Renal pelvis (tissue), 1 donor: ENCODE measurements at regions not wholly inside any gene's neighbourhood (a gene's known extent, or its start where the extent isn't known, plus 50 kb on each side); places are given as distances from the start of the nearest gene placed in this dataset.
"Not testable (repeated sequence)": the region's sequence is repeated elsewhere in the genome, so short reads cannot be mapped to it uniquely, and the experiment has no call there.

Experiments
- DNase-seq: peaks from one replicate; pipeline ENCODE4 v3.0.0-alpha.2; 2013

DNA sequence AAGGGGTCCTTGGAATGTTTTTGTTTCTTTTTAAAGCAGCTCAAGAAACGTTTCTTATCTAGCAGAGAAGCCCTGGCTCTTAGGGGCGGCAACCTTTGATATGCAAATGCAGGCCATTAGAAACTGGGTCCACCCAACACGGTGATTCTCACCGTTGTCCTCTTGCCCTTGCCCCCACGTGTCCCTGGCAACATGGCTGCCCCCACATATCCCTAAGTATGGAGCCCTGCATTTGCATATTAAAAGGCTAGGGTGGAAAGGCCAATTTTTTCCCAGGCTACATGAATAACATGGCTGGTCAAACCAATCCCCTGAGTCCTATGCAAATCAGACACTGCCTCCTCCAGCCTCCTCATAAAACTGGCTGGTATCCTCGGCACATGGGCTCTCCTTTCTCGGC lies 230.1 kb upstream of the SPOPL start:
- no peak for DNase-seq

DNA sequence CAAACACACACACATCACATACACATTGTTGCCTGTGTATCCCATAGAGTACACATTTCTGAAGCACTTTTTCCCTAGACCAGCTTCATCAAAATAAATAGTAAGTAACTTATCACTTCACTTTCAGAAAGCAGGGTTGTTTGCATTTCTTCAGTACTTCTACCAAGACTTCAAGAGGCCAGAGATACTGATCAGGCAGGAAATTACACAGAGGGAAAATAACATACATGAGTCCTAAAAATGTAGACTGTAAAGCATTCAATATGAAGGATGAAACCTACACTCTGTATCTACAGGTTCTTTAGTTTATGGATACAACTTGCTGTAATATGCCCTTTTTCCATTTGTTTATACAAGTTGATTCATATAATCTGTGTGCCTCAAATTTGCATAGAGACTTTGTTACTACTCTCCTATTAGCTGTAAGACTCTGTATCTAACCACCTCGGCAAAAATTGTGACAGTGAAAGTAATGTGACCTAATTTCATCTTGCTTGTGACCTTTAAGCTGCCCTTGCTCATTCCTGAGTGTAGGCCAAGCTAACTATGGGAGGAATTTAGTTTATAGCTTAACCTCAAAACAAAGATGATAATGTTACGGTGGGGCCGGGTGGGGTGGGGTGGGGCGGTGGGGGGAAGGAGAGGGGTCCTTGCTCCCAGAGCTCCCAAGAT lies 228.9 kb upstream of the SPOPL start:
- no peak for DNase-seq

DNA sequence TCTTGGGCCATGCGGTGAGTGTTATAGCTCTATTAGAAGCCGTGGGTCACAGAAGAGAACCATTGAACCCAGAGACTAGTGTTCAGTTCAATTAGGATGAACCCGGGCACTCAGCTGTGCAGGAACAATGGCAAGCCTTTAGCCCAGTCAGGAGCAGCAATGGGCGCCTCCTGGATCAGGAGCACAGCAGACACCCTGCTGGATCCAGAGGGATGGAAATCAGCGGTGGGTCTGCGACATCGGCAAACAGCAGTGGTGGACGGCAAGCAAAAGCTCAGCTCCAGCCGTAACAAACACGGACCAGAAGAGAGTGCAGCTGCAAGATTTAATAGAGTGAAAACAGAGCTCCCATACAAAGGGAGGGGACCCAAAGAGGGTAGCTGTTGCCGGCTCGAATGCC lies 228.3 kb upstream of the SPOPL start:
- not testable (repeated sequence) for DNase-seq

DNA sequence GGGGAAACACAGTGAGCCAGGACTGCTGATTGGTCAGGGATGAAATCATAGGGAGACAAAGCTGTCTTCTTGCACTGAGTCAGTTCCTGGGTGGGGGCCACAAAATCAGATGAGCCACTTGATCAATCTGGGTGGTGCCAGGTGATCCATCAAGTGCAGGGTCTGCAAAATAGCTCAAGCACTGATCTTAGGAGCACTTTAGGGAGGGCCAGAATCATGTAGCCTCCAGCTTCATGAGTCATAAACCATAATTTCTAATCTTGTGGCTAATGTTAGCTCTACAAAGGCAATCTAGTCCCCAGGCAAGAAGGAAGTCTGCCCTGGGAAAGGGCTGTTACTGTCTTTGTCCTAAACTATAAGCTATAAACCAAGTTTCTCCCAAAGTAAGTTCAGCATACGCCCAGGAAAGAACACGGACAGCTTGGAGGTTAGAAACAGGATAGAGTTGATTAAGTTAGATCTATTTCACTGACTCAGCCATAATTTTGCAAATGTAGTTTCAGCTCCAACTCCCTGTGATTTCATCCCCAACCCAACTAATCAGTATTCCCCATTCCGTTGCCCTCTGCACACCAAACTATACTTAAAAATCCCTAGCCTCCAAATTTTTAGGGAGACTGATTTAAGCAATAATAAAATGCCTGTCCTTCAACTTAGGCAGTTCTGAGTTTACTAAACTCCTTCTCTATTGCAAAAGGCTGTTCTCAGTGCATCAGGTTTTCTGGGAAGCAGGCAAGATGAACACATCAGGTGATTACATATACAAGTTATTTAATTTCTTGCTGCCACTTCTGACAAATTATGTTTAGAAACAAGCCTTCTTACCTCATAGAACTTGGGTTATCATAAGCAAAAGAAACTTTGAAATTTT lies 226.9 kb upstream of the SPOPL start:
- no peak for DNase-seq

DNA sequence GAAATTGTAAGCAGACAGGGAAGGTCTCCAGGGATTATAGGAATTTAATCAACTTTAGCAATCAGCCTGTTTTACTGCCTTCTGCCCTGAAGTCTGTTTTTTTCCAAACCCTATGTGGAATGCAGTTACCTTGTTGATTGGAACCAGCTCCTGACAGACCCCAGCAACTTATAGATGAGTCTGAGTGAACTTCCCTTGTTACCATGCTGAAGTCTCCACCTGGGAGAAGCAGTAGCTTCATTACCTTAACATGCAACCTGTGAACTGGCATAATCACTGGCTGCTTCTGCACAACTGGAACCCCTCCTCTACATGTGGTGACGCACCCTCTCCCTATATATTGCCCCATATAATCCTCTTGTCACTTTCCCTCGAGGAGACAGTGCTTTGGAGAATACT lies 226.3 kb upstream of the SPOPL start:
- no peak for DNase-seq

DNA sequence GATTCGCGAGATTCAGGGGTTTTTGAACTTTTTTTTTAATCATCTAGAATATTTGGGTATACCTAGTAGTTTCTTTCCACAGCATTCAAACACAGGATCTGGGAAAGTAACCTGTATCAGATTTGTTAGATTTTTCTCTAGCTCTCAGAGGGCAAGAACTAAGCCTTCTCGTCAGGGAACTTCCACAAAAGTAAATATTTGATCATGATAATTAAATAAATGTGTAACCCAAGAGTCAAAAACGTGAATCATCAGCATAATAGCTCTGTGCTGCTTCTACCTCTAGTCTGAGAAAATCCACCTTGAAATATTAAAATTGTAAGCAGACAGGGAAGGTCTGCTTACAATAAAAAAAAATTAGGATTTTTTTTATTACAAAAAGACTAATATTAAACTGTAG lies 225.7 kb upstream of the SPOPL start:
- no peak for DNase-seq

DNA sequence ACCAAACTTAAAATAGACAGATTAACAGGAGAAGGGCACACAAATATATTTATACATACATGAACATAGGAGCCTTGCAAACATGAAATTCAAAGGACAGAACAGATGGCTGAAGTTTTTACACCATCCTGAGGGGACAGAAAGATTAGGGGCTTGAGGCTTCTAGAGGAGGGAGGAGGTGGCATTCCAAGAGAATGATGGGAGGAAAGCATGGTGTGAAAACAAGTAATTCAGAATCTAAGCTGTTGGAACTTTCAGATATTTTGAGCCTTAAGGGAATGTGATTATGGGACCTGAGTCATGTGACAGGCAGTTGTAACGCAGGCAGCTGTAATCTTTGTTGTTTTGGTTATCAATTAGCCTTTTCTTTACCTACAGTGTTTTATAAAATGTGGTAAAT lies 225.2 kb upstream of the SPOPL start:
- DNase-seq = no peak

DNA sequence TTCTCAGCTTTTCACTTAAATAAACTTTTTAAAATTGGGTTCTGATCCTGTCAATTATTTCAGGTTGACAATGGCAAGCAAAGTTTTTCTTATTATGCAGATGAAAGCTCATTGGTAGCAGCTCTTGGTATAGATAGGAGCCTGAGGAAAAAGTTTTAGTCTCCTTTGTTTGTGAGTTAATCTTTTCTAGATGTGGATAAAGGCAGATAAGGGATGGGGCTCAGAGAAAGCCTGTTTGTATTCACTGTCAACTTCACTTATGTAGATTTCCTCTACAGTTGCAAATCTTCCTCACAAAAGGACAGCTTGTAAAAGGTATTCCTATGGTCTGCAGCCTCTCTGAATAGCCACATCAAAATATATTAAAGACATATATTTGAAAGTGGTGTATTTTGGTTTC lies 224.5 kb upstream of the SPOPL start:
- DNase-seq = no peak

DNA sequence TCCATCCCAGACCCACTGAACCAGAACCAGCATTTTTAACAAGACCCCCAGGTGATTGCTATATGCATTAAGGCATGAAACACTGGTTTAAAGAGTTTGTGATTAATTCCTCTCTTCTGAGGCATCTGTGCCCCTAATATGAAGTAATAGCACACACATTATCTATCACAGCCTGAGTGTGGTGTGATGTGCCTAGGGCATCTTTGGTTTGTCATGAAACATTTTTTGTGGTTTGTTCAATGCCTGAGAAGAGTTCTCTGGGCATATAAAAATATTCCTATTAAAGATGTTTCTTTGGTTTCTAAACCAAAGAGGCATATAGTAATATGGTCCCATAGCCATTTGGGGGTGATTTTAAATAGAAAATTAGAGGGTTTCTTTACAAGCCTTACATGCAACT lies 221.7 kb upstream of the SPOPL start:
- no peak for DNase-seq

DNA sequence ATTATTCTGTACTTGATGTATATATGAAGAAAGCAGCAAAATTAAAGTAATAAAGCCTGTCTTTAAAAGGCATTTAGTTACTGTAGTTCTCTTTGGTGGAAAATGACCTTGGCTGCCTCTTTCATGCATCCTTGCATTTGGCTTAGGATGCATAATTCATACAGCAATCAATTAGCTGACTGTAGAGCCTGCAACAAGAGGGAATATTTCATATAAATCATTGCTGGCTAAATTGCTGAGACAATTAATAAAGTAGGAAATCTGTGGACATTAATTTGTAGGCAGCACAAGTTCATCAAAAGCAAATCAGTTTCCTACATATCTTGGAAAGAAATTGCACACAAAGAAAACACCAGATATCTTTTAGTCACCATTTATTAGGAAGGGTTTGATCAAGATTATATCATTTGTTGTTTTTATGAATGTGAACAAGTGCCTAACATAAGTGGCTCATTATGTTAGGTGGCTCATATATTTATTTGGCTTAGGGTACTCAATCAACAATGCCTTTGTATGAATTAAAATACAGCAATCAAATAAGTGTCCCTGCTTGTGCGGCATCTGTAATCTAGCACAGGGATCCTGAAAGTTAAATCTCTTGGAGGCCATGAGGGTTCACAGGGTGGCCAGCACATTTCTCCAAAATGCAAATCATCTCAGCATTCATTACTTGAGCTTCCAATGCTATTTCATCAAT lies 220.4 kb upstream of the SPOPL start:
- no peak for DNase-seq

DNA sequence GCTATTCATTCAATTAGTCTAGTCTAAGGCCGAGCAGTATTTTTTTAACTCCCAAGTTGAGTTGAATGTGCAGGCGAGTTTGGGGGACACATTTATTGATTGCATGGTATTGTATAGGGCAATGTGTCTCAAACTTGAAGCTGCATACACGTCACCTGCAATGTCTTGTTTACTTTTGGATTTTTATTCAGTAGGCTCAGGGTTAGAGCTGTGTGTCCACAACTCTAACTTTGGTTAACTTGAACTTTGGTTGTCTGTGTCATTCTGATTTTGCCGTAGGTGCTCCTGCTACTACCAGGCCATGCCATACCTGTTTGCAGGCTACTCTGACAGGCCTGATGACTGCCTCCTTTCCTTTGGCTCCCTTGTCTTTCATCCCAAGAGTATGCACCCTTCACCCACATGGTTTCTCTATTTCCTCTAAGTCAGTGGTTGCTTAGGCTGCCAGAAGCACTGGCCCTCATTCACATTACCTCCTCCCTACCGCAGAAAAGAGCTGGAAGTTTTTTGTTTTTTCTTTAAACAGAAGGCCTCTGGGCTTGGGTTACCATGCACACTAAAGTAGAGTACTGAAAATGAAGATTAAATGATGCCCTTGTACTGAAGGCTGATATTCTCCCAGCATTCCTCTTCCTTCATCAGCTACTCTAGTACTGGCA lies 219.4 kb upstream of the SPOPL start:
- DNase-seq = no peak

DNA sequence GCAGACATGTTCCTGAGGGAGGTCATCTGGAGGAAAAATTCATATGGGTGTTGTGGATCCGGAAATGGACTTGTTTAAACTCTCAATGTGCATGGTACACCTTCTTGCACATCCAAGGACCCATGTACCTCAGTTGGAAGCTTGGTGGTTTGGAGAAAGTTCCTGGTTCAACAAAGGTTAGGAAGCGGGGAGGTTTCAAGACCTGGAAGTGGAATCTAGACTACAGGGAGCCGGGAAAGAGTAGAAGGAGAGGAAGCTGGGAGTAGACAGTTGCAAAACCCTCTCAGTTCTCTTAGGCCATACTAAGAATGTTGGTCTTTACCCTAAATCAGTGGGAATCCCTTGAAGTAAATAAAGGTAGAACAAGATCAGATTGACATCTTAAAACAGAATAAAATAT lies 209.8 kb upstream of the SPOPL start:
- no peak for DNase-seq

DNA sequence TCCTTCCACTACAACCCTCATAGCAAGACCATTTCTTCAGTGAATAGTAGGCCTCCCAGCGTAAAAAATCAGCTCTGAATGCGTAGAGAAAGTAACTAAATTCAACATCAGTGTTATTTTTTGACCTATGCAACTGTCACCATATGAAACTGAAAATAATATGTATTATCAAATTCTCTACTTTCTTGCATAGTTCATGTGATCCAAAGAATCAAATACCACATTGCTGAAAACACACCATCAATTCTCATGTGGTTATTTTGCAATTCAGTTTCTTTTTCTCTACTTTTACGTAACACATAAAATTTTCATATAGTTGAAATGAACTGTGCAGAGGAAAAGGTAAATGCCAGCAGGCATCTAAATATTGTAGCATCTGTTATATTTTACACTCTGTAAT lies 208.5 kb upstream of the SPOPL start:
- DNase-seq = no peak

DNA sequence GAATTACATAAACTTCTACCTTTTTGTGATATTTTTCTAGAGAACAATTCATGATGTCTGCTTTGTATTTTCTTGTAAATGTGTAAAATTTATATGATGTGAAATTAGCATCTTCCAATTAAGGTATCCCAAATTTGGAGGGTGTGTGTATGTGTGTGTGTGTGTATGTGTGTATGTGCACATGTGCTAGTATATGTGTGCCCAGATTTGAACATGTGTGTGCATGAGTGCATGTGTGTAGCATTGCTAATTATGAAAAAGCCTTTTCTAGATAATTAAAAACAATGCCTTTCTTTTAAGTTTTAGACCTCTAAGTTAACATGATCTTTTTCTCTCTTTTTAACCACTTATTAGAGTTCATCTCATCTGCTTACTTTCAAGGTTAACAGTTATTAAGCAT lies 208.0 kb upstream of the SPOPL start:
- DNase-seq = no peak

DNA sequence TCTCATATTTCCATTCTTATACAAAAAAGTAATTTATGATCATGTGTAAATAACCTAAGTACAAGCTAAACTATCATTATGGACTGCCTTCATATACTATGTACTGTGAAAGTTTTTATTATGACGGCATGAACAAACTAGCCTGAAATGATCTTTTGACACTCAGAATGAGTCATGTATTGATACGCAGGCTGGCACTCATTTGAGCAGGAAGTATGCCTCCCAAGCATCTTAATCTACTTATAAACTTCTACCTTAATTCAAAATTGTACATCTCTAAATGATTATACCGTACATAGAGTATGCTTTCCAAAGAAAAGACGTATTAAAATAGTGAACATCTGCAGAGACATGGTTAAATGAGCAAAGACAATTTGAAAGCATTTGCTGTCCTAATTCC lies 207.1 kb upstream of the SPOPL start:
- DNase-seq = no peak

DNA sequence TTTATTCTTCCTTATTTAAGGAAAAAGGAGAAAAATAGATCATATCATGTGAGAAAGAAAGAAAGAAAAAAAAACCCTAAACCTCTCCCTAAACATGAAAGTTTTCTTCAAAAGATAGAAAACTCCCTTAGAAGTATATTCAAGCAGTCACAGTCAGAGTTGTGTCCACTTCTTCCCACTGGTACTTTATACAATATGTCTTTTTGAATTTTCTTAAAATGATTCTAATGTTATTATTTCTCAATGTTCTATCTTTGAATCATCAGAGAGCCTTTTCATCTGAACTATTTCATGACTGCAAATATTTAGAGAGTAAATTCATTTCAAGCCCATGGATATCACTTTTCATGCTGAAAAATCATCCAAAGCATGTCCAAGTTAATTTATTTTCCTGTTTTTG lies 205.2 kb upstream of the SPOPL start:
- no peak for DNase-seq

DNA sequence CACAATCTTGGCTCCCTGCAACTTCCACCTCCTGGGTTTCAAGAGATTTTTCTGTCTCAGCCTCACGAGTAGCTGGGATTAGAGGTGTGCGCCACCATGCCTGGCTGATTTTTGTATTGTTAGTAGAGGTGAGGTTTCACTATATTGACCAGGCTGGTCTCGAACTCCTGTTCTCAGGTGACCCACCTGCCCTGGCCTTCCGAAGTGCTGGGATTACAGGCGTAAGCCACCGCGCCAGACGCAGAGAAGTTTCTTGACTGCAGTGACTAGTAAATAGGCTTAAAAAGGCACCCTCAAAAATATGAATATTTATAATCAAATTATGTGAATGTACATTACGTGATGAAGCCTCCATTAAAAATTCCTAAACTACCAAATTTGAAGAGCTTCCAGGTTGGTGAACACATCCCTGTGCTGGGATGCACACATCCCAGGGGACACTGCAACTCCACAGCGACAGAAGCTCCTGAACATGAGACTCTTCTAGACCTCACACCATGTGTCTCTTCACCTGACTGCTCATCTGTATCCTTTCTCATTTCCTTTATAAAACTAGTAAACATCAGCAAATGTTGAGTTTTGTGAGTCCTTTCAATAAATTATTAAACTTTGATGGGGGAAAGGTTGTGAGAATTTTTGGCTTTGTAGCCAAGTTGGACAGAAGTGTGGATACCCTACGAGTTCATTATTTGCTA lies 203.3 kb upstream of the SPOPL start:
- DNase-seq = no peak

DNA sequence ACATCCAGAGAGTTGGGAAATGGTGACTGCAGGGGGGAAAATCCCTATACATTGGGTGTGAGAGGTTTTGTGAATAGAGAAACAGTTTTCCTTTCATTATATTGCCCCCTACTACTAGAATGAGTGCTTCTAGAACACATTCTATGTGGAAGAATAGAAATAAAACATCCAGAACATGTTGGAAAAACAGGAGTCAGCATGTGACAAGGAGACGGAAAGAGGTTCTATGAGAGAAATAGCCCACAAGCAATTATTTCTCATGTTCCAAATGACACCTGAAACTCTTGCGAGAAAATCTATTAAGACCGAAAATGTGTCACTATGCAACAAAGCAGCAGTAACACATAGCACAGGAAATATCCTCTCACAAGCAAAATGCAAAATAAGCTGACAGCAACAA lies 202.7 kb upstream of the SPOPL start:
- no peak for DNase-seq

DNA sequence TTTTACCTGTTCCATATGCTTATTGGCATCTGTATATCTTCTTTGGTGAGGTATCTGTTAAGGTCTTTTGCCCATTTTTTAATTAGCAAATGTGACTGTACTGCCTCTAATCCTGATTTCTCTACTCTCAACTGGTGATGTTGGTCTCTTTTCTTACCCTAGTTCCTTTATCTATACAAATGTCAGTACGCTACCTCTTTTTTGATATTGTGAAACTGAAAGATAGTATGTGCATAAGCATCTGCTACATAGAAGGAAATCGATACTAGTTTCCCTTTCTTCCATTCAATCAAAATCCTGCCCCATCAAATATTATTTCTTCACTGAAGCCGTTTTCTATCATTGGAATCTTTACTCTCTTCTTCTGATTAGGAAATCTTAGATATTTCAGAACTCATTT lies 194.9 kb upstream of the SPOPL start:
- DNase-seq = no peak

DNA sequence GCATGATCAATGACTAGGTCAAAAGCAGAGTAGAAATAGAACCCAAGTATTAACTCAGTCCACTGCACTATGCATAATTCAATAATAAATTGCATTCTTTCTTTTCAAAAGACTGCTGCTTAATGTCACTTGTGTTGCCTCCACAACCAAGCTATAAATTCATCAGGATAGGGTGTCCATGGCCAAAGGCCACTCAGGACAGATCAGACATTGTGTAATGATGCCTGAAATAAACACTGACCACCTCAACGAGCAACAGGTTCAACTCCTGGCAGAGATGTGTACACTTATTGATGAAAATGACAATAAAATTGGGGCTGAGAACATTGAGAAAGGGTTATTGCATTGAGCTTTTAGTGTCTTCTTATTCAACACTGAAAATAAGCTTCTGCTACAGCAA lies 194.5 kb upstream of the SPOPL start:
- no peak for DNase-seq

DNA sequence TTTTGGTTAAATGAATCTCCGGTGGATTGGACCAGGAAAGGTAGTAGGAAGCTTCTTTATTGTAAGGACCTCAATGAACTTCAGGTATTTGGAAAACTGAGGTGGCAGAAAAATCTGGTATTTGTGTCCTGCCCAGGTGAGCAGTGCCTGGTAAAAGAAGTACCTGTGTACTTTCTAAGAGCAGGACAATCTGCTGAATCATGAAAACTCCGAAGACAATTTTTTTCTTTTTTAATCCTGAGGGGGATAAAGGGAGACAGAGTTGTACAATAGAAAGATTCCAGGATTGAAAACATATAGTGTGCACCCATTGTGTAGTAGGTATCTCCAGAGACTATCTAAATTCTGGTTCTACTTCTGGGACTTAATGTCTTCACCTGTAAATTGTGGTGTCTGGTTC lies 191.8 kb upstream of the SPOPL start:
- no peak for DNase-seq

DNA sequence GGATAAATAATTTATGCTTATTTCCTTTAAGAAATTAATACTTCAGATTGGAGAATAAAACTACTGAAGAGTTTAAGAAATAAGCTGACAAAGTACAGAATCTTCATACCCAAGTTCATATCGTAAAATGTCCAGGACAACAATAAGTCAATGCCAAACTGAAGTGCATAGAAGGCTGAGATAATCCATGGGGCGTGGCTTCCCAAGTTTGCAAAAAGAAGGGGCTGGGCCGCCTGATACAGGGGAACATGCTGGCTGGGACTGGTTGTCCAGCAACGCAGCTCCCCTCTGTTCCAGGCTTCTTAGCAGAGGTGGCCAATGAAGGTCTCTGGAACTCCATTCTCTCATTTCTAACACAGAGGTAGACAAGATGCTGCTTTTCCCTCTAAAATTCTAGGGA lies 189.5 kb upstream of the SPOPL start:
- DNase-seq = no peak
